Neuronal stem cell (in vitro differentiated cells): ENCODE measurements at regions not wholly inside any gene's neighbourhood (a gene's known extent, or its start where the extent isn't known, plus 50 kb on each side); places are given as distances from the start of the nearest gene placed in this dataset.

Experiments
- DNase-seq: peaks from one replicate; pipeline ENCODE4 v3.0.0-alpha.2; 2013; ENCODE audit warnings: low spot score
- H2AFZ ChIP-seq: one replicate; pipeline ENCODE4 v1.6.1; 2013; ENCODE audit warnings: mild to moderate bottlenecking, low read length, inconsistent platforms
- H2AK5ac ChIP-seq: 2 replicates; pipeline ENCODE4 v1.6.1; 2013; ENCODE audit warnings: low read depth, mild to moderate bottlenecking, inconsistent platforms, low read length, moderate library complexity, mixed read lengths
- H2BK120ac ChIP-seq: 2 replicates; pipeline ENCODE4 v1.6.1; 2013; ENCODE audit warnings: low read depth, mild to moderate bottlenecking, inconsistent platforms, low read length, moderate library complexity, mixed read lengths
- H2BK12ac ChIP-seq: one replicate; pipeline ENCODE4 v1.6.1; 2013; ENCODE audit warnings: low read length, inconsistent platforms
- H2BK15ac ChIP-seq: 2 replicates; pipeline ENCODE4 v1.6.1; 2013; ENCODE audit warnings: mild to moderate bottlenecking, low read length, inconsistent platforms, mixed read lengths
- H2BK5ac ChIP-seq: one replicate; pipeline ENCODE4 v1.6.1; 2013; ENCODE audit warnings: inconsistent platforms, mild to moderate bottlenecking, low read length, moderate library complexity
- H3K14ac ChIP-seq: one replicate; pipeline ENCODE4 v1.6.1; 2013; ENCODE audit warnings: low read length, inconsistent platforms
- H3K18ac ChIP-seq: 2 replicates; pipeline ENCODE4 v1.6.1; 2013; ENCODE audit warnings: low read length, inconsistent platforms
- H3K23ac ChIP-seq: 2 replicates; pipeline ENCODE4 v1.6.1; 2013; ENCODE audit warnings: low read depth, mild to moderate bottlenecking, mixed read lengths, low read length, inconsistent platforms; ENCODE audit not compliant: poor library complexity
- H3K27ac ChIP-seq: replicated peaks from 3 replicates; pipeline ENCODE4 v1.5.1; 2013; ENCODE audit warnings: low read length, inconsistent platforms
- H3K27me3 ChIP-seq, 3 experiments: 2 replicates each; pipeline ENCODE4 v1.6.1; 2013; ENCODE audit warnings: low read length in 3 of 3, mild to moderate bottlenecking in 2 of 3, inconsistent platforms in 1 of 3, low read depth in 1 of 3, mixed read lengths in 1 of 3, moderate library complexity in 1 of 3; ENCODE audit not compliant: control insufficient read depth in 3 of 3, insufficient read depth in 3 of 3
- H3K36me3 ChIP-seq, 2 donors: replicated peaks in 1 of 2; 2 replicates each; pipeline ENCODE4 v1.6.1; 2013; ENCODE audit warnings: low read length in 2 of 2; ENCODE audit not compliant: control insufficient read depth in 2 of 2, insufficient read depth in 2 of 2
- H3K4ac ChIP-seq: 2 replicates; pipeline ENCODE4 v1.6.1; 2013; ENCODE audit warnings: inconsistent platforms, mild to moderate bottlenecking, low read length, moderate library complexity
- H3K4me1 ChIP-seq, 2 donors: 1 replicate in 1 of 2; 2 replicates in 1 of 2; pipeline ENCODE4 v1.6.1; 2013; ENCODE audit warnings: low read length in 2 of 2, low read depth in 1 of 2; ENCODE audit not compliant: control insufficient read depth in 2 of 2, insufficient read depth in 1 of 2
- H3K4me2 ChIP-seq: one replicate; pipeline ENCODE4 v1.6.1; 2013; ENCODE audit warnings: mild to moderate bottlenecking, low read length, inconsistent platforms; ENCODE audit not compliant: insufficient read depth, poor library complexity, severe bottlenecking
- H3K4me3 ChIP-seq, 2 donors: 2 replicates each; pipeline ENCODE4 v1.5.1; 2013; ENCODE audit warnings: low read length in 2 of 2, mild to moderate bottlenecking in 2 of 2, inconsistent platforms in 1 of 2, moderate library complexity in 1 of 2
- H3K79me1 ChIP-seq: one replicate; pipeline ENCODE4 v1.6.1; 2013; ENCODE audit warnings: low read depth, mild to moderate bottlenecking, inconsistent platforms, low read length, moderate library complexity
- H3K9ac ChIP-seq: one replicate; pipeline ENCODE4 v1.6.1; 2013; ENCODE audit warnings: mild to moderate bottlenecking, low read depth, low read length, inconsistent platforms; ENCODE audit not compliant: poor library complexity
- H3K9me3 ChIP-seq, 2 donors: replicated peaks in 1 of 2; 2 replicates each; pipeline versions ENCODE3 to v1.6.1; 2013; ENCODE audit warnings: low read length in 2 of 2, mild to moderate bottlenecking in 2 of 2, inconsistent platforms in 1 of 2, low read depth in 1 of 2, mixed read lengths in 1 of 2, moderate library complexity in 1 of 2; ENCODE audit not compliant: control insufficient read depth in 2 of 2, insufficient read depth in 1 of 2
- H4K8ac ChIP-seq: one replicate; pipeline ENCODE4 v1.6.1; 2013; ENCODE audit warnings: low read depth, mild to moderate bottlenecking, inconsistent platforms, low read length, moderate library complexity
- H4K91ac ChIP-seq: one replicate; pipeline ENCODE4 v1.6.1; 2013; ENCODE audit warnings: low read length, low read depth, mild to moderate bottlenecking, inconsistent platforms; ENCODE audit not compliant: poor library complexity
- WGBS, 2 donors: extraction: QIAGEN DNeasy Blood & Tissue Kit; methylation state at CpG; one replicate each; pipeline ENCODE4 v1.1.7; 2013; ENCODE audit warnings: missing lambda C conversion rate in 2 of 2, mixed read lengths in 1 of 2; ENCODE audit not compliant: insufficient read length in 2 of 2, insufficient replicate concordance in 1 of 2; ENCODE audit errors: extremely low coverage in 2 of 2; 5-methylcytosine and 5-hydroxymethylcytosine counted together

- H3K4ac ChIP-seq, result no peak overlapping the region
- no CpG with 5 or more reads among the region's 2 CpGs for whole genome bisulfite sequencing, 2 donors
- H2BK12ac ChIP-seq, result no peak overlapping the region
- H4K91ac ChIP-seq, result no peak overlapping the region
- no peaks in the 10 kb centered on the region for H3K36me3 ChIP-seq
- H3K14ac ChIP-seq, result no peak overlapping the region
- H3K9me3 ChIP-seq, result no peaks in the 10 kb centered on the region
- no peak overlapping the region for H3K9ac ChIP-seq
- H3K79me1 ChIP-seq, result no peaks in the 10 kb centered on the region
- H2AK5ac ChIP-seq, result no peak overlapping the region
- H2AFZ ChIP-seq, result no peak overlapping the region
- H3K27ac ChIP-seq, result no peak overlapping the region
- no peak overlapping the region for H3K4me3 ChIP-seq
- H4K8ac ChIP-seq, result no peak overlapping the region
- no peak overlapping the region for H2BK15ac ChIP-seq
- H3K18ac ChIP-seq, result no peak overlapping the region
- H2BK120ac ChIP-seq, result no peak overlapping the region
- H2BK5ac ChIP-seq, result no peak overlapping the region
- peak; percentile 17 for DNase-seq
- H3K4me2 ChIP-seq, result no peak overlapping the region
- H3K23ac ChIP-seq, result no peak overlapping the region
- H3K4me1 ChIP-seq, result peaks cover 0 to 1% of the 10 kb centered on the region in 2 donors
- H3K27me3 ChIP-seq, result no peaks in the 10 kb centered on the region
Measured at GRCh38 chr16:59164461-59164860, 430.3 kb upstream of the GOT2 start.

- Histone ChIP-seq H4K8ac (no peak overlapping the region), H3K4me1 (peaks cover 0 to 1% of the 10 kb centered on the region in 2 donors), H3K36me3 (no peaks in the 10 kb centered on the region), H3K14ac (no peak overlapping the region), H3K27me3 (no peaks in the 10 kb centered on the region), H3K18ac (no peak overlapping the region), H3K9ac (no peak overlapping the region), H3K4me2 (no peak overlapping the region), H3K4me3 (no peak overlapping the region), H3K9me3 (no peaks in the 10 kb centered on the region), H2BK120ac (no peak overlapping the region), H2BK12ac (no peak overlapping the region), H2BK15ac (no peak overlapping the region), H3K79me1 (no peaks in the 10 kb centered on the region), H2BK5ac (no peak overlapping the region), H3K4ac (no peak overlapping the region), H2AFZ (no peak overlapping the region), H3K27ac (no peak overlapping the region), H4K91ac (no peak overlapping the region), H2AK5ac (no peak overlapping the region), H3K23ac (no peak overlapping the region)
- no CpG with 5 or more reads among the region's 3 CpGs for WGBS, 2 donors
- DNase-seq, result no peak
Measured at GRCh38 chr16:59163371-59164055, 429.4 kb upstream of the GOT2 start.

GRCh38 chr16:59161679-59162078, 427.6 kb upstream of the GOT2 start:
- Histone ChIP-seq H3K14ac (no peak overlapping the region), H2BK15ac (no peak overlapping the region), H3K79me1 (no peaks in the 10 kb centered on the region), H2BK5ac (no peak overlapping the region), H2BK12ac (no peak overlapping the region), H3K36me3 (no peaks in the 10 kb centered on the region), H3K9ac (no peak overlapping the region), H3K9me3 (no peaks in the 10 kb centered on the region), H2AK5ac (no peak overlapping the region), H3K4ac (no peak overlapping the region), H2AFZ (no peak overlapping the region), H3K4me3 (no peak overlapping the region), H3K4me2 (no peak overlapping the region), H3K23ac (no peak overlapping the region), H3K27me3 (no peaks in the 10 kb centered on the region), H3K4me1 (peaks cover 0 to 1% of the 10 kb centered on the region in 2 donors), H4K8ac (no peak overlapping the region), H4K91ac (no peak overlapping the region), H3K18ac (no peak overlapping the region), H3K27ac (no peak overlapping the region), H2BK120ac (no peak overlapping the region)
- no peak for DNase-seq
- WGBS, 2 donors, result no CpG with 5 or more reads among the region's 3 CpGs

- H4K91ac ChIP-seq, result no peak overlapping the region
- no peaks in the 10 kb centered on the region for H3K9me3 ChIP-seq
- no peak overlapping the region for H2BK15ac ChIP-seq
- no peak overlapping the region for H2BK12ac ChIP-seq
- H2BK120ac ChIP-seq, result no peak overlapping the region
- no peak overlapping the region for H2AK5ac ChIP-seq
- H3K23ac ChIP-seq, result no peak overlapping the region
- no peak overlapping the region for H4K8ac ChIP-seq
- WGBS, 2 donors, result no CpG with 5 or more reads among the region's 1 CpG
- no peaks in the 10 kb centered on the region for H3K79me1 ChIP-seq
- H3K27ac ChIP-seq, result no peak overlapping the region
- H3K27me3 ChIP-seq, result no peaks in the 10 kb centered on the region
- no peak overlapping the region for H3K9ac ChIP-seq
- no peak overlapping the region for H3K14ac ChIP-seq
- H3K4me2 ChIP-seq, result no peak overlapping the region
- H3K36me3 ChIP-seq, result no peaks in the 10 kb centered on the region
- DNase-seq, result no peak
- no peak overlapping the region for H3K4ac ChIP-seq
- H2AFZ ChIP-seq, result no peak overlapping the region
- no peak overlapping the region for H3K18ac ChIP-seq
- peaks cover 0 to 5% of the 10 kb centered on the region in 2 donors for H3K4me1 ChIP-seq
- no peak overlapping the region for H2BK5ac ChIP-seq
- no peak overlapping the region for H3K4me3 ChIP-seq
Measured at GRCh38 chr16:59154295-59154694, 420.2 kb upstream of the GOT2 start.
